ENCODE measurements at regions not wholly inside any gene's neighbourhood (a gene's known extent, or its start where the extent isn't known, plus 50 kb on each side); places are given as distances from the start of the nearest gene placed in this dataset.

GRCh38 chr9:88270413-88270812 lies 117.8 kb upstream of the SPIN1 start:
- TF ChIP-seq, protein P1, sequence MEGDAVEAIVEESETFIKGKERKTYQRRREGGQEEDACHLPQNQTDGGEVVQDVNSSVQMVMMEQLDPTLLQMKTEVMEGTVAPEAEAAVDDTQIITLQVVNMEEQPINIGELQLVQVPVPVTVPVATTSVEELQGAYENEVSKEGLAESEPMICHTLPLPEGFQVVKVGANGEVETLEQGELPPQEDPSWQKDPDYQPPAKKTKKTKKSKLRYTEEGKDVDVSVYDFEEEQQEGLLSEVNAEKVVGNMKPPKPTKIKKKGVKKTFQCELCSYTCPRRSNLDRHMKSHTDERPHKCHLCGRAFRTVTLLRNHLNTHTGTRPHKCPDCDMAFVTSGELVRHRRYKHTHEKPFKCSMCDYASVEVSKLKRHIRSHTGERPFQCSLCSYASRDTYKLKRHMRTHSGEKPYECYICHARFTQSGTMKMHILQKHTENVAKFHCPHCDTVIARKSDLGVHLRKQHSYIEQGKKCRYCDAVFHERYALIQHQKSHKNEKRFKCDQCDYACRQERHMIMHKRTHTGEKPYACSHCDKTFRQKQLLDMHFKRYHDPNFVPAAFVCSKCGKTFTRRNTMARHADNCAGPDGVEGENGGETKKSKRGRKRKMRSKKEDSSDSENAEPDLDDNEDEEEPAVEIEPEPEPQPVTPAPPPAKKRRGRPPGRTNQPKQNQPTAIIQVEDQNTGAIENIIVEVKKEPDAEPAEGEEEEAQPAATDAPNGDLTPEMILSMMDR (conservative IDR thresholded peaks at IDR 0.05; ENCODE audit: low read depth in 2 of 2) = no peak
- TF ChIP-seq ZNF331 (CRISPR knock-in tag; IDR thresholded peaks at IDR 0.05; ENCODE audit: low read depth) (no peak), EZH2 (IDR thresholded peaks at IDR 0.05; ENCODE audit: low read depth, unreplicated experiment) (no peak), NANOG (IDR thresholded peaks at IDR 0.05; ENCODE audit: borderline replicate concordance) (no peak), JUNB (IDR thresholded peaks at IDR 0.05; ENCODE audit: unreplicated experiment) (no peak), EZH2phosphoT487 (IDR thresholded peaks at IDR 0.05; ENCODE audit: unreplicated experiment) (no peak), POLR2AphosphoS5 (IDR thresholded peaks at IDR 0.05; ENCODE audit: low read depth) (no peak), CREB1 (CRISPR knock-in tag; IDR thresholded peaks at IDR 0.05; ENCODE audit: low read depth) (no peak), ZNF114 (CRISPR knock-in tag; IDR thresholded peaks at IDR 0.05) (no peak)
- TF ChIP-seq, protein P2, sequence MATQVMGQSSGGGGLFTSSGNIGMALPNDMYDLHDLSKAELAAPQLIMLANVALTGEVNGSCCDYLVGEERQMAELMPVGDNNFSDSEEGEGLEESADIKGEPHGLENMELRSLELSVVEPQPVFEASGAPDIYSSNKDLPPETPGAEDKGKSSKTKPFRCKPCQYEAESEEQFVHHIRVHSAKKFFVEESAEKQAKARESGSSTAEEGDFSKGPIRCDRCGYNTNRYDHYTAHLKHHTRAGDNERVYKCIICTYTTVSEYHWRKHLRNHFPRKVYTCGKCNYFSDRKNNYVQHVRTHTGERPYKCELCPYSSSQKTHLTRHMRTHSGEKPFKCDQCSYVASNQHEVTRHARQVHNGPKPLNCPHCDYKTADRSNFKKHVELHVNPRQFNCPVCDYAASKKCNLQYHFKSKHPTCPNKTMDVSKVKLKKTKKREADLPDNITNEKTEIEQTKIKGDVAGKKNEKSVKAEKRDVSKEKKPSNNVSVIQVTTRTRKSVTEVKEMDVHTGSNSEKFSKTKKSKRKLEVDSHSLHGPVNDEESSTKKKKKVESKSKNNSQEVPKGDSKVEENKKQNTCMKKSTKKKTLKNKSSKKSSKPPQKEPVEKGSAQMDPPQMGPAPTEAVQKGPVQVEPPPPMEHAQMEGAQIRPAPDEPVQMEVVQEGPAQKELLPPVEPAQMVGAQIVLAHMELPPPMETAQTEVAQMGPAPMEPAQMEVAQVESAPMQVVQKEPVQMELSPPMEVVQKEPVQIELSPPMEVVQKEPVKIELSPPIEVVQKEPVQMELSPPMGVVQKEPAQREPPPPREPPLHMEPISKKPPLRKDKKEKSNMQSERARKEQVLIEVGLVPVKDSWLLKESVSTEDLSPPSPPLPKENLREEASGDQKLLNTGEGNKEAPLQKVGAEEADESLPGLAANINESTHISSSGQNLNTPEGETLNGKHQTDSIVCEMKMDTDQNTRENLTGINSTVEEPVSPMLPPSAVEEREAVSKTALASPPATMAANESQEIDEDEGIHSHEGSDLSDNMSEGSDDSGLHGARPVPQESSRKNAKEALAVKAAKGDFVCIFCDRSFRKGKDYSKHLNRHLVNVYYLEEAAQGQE (IDR thresholded peaks at IDR 0.05; ENCODE audit: unreplicated experiment) = no peak
- TF ChIP-seq, protein P3, sequence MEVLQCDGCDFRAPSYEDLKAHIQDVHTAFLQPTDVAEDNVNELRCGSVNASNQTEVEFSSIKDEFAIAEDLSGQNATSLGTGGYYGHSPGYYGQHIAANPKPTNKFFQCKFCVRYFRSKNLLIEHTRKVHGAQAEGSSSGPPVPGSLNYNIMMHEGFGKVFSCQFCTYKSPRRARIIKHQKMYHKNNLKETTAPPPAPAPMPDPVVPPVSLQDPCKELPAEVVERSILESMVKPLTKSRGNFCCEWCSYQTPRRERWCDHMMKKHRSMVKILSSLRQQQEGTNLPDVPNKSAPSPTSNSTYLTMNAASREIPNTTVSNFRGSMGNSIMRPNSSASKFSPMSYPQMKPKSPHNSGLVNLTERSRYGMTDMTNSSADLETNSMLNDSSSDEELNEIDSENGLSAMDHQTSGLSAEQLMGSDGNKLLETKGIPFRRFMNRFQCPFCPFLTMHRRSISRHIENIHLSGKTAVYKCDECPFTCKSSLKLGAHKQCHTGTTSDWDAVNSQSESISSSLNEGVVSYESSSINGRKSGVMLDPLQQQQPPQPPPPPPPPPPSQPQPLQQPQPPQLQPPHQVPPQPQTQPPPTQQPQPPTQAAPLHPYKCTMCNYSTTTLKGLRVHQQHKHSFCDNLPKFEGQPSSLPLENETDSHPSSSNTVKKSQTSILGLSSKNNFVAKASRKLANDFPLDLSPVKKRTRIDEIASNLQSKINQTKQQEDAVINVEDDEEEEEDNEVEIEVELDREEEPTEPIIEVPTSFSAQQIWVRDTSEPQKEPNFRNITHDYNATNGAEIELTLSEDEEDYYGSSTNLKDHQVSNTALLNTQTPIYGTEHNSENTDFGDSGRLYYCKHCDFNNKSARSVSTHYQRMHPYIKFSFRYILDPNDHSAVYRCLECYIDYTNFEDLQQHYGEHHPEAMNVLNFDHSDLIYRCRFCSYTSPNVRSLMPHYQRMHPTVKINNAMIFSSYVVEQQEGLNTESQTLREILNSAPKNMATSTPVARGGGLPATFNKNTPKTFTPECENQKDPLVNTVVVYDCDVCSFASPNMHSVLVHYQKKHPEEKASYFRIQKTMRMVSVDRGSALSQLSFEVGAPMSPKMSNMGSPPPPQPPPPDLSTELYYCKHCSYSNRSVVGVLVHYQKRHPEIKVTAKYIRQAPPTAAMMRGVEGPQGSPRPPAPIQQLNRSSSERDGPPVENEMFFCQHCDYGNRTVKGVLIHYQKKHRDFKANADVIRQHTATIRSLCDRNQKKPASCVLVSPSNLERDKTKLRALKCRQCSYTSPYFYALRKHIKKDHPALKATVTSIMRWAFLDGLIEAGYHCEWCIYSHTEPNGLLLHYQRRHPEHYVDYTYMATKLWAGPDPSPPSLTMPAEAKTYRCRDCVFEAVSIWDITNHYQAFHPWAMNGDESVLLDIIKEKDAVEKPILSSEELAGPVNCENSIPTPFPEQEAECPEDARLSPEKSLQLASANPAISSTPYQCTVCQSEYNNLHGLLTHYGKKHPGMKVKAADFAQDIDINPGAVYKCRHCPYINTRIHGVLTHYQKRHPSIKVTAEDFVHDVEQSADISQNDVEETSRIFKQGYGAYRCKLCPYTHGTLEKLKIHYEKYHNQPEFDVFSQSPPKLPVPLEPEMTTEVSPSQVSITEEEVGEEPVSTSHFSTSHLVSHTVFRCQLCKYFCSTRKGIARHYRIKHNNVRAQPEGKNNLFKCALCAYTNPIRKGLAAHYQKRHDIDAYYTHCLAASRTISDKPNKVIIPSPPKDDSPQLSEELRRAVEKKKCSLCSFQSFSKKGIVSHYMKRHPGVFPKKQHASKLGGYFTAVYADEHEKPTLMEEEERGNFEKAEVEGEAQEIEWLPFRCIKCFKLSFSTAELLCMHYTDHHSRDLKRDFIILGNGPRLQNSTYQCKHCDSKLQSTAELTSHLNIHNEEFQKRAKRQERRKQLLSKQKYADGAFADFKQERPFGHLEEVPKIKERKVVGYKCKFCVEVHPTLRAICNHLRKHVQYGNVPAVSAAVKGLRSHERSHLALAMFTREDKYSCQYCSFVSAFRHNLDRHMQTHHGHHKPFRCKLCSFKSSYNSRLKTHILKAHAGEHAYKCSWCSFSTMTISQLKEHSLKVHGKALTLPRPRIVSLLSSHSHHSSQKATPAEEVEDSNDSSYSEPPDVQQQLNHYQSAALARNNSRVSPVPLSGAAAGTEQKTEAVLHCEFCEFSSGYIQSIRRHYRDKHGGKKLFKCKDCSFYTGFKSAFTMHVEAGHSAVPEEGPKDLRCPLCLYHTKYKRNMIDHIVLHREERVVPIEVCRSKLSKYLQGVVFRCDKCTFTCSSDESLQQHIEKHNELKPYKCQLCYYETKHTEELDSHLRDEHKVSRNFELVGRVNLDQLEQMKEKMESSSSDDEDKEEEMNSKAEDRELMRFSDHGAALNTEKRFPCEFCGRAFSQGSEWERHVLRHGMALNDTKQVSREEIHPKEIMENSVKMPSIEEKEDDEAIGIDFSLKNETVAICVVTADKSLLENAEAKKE (CRISPR knock-in tag; IDR thresholded peaks at IDR 0.05) = no peak

All from GM23338 (cell line).